ENCODE measurements at regions not wholly inside any gene's neighbourhood (a gene's known extent, or its start where the extent isn't known, plus 50 kb on each side); places are given as distances from the start of the nearest gene placed in this dataset.

DNA sequence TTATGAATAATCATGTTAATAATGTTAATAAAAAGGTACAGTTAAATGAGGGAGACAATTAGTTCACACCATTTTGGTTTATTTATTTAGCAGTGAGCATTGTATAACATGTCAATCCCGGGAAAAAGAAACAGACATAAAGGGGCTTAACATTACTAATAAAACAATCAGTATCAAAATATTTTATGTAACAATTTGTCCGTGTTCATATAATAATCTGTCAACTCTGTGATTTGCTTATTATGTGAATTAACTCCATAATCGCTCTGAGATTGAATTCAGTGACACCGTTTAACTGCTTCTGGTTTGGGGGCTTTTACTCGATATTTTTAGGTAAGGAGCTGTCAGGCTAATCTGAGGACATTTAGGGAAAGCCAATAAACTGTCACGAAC is 95.8 kb upstream of the HMGA2 start:
- TF ChIP-seq, protein P1, sequence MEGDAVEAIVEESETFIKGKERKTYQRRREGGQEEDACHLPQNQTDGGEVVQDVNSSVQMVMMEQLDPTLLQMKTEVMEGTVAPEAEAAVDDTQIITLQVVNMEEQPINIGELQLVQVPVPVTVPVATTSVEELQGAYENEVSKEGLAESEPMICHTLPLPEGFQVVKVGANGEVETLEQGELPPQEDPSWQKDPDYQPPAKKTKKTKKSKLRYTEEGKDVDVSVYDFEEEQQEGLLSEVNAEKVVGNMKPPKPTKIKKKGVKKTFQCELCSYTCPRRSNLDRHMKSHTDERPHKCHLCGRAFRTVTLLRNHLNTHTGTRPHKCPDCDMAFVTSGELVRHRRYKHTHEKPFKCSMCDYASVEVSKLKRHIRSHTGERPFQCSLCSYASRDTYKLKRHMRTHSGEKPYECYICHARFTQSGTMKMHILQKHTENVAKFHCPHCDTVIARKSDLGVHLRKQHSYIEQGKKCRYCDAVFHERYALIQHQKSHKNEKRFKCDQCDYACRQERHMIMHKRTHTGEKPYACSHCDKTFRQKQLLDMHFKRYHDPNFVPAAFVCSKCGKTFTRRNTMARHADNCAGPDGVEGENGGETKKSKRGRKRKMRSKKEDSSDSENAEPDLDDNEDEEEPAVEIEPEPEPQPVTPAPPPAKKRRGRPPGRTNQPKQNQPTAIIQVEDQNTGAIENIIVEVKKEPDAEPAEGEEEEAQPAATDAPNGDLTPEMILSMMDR (IDR thresholded peaks at IDR 0.05; ENCODE audit: insufficient read depth, low read depth, low read length): no peak
- TF ChIP-seq EZH2 (IDR thresholded peaks at IDR 0.05; ENCODE audit: insufficient read depth, low read length): no peak

Data from astrocyte (in vitro differentiated cells and primary cell).